Coronary artery (tissue), 2 donors: ENCODE measurements at regions not wholly inside any gene's neighbourhood (a gene's known extent, or its start where the extent isn't known, plus 50 kb on each side); places are given as distances from the start of the nearest gene placed in this dataset.

Source experiments
- DNase-seq: peaks from one replicate; pipeline ENCODE4 v3.0.0-alpha.2; 2017; ENCODE audit warnings: low spot score
- H3K27ac ChIP-seq, 2 donors: fragments of 200-600 bp; sonication (generic); one replicate each; pipeline ENCODE4 v1.5.1; 2016 to 2019
- H3K4me3 ChIP-seq: fragments of 200-600 bp; sonication (generic); 2 replicates; pipeline ENCODE4 v1.5.1; 2016; ENCODE audit warnings: mild to moderate bottlenecking, moderate library complexity
- CTCF ChIP-seq: fragments of 200-600 bp; sonication (generic); IDR thresholded peaks from one replicate; pipeline ENCODE4 v1.5.1; 2019; ENCODE audit warnings: antibody characterized with exemption

GRCh38 chr4:181150191-181150590 lies 1093.0 kb upstream of the TENM3 start:
- no peak overlapping the region for H3K4me3 ChIP-seq
- TF ChIP-seq CTCF, result no peak
- no peak for DNase-seq
- no peak overlapping the region for H3K27ac ChIP-seq

GRCh38 chr4:181151856-181152255 lies 1091.3 kb upstream of the TENM3 start:
- no peak overlapping the region for H3K27ac ChIP-seq
- TF ChIP-seq CTCF, result no peak
- no peak overlapping the region for H3K4me3 ChIP-seq
- DNase-seq, result no peak

GRCh38 chr4:181157647-181158046 lies 1085.6 kb upstream of the TENM3 start:
- no peak for DNase-seq
- TF ChIP-seq CTCF, result no peak
- Histone ChIP-seq H3K27ac (no peak overlapping the region), H3K4me3 (no peak overlapping the region)

- no peak for DNase-seq
- Histone ChIP-seq H3K4me3 (no peak overlapping the region), H3K27ac (no peak overlapping the region)
- TF ChIP-seq CTCF, result no peak
These were observed 1084.2 kb upstream of the TENM3 start for GRCh38 chr4:181158971-181159370.

- H3K27ac ChIP-seq, result no peak overlapping the region
- TF ChIP-seq CTCF, result no peak
- DNase-seq, result no peak
- no peak overlapping the region for H3K4me3 ChIP-seq
These were observed 1081.5 kb upstream of the TENM3 start for GRCh38 chr4:181161669-181162068.

GRCh38 chr4:181162266-181162665 lies 1080.9 kb upstream of the TENM3 start:
- no peak for DNase-seq
- Histone ChIP-seq H3K4me3 (no peak overlapping the region), H3K27ac (no peak overlapping the region)
- no peak for TF ChIP-seq CTCF

DNA sequence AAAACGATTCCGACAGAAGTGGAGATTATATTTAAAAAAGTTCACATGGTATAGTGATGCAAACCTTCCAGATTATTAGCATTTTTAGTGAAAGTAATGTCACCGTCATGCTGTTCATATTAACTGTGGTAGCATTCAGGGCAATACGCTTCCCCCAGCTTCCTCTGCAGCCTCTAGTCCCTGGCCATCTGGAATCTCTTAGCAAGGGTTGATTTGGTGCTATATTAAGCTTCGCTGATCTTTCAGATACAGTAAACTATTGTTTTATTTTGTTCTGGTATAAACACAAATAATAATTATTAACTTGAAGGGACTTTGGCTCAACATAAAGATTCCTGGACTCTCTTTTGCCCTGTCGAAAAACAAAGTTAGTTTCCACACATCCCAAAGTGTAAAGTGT lies 1080.5 kb upstream of the TENM3 start:
- no peak overlapping the region for H3K4me3 ChIP-seq
- TF ChIP-seq CTCF, result no peak
- no peak overlapping the region for H3K27ac ChIP-seq
- DNase-seq, result no peak
